Left lung (tissue), 4 donors: ENCODE measurements at regions not wholly inside any gene's neighbourhood (a gene's known extent, or its start where the extent isn't known, plus 50 kb on each side); places are given as distances from the start of the nearest gene placed in this dataset.

ENCODE experiments used
- ATAC-seq: fragments of 200-7000 bp; cut with Tn5 transposase; one replicate; pipeline ENCODE4 v1.9.1; 2020; ENCODE audit warnings: moderate library complexity
- DNase-seq, 4 donors: peaks; one replicate each; pipeline ENCODE4 v3.0.0-alpha.2; 2013 to 2020
- H3K27ac ChIP-seq, 2 donors: fragments of 200-600 bp; sonication (generic) in 1 of 2; one replicate each; pipeline versions ENCODE4 v1.5.0 to v1.8.0; 2020 to 2021
- H3K27me3 ChIP-seq, 2 donors: fragments of 200-600 bp; sonication (generic) in 1 of 2; one replicate each; pipeline versions ENCODE4 v1.5.0 to v1.8.0; 2020 to 2021
- H3K36me3 ChIP-seq, 2 donors: fragments of 200-600 bp; sonication (generic) in 1 of 2; one replicate each; pipeline versions ENCODE4 v1.5.0 to v1.8.0; 2020 to 2021
- H3K4me1 ChIP-seq, 2 donors: fragments of 200-600 bp; one replicate each; pipeline ENCODE4 v1.8.0; 2021
- H3K4me3 ChIP-seq, 2 donors: fragments of 200-600 bp; sonication (generic) in 1 of 2; one replicate each; pipeline versions ENCODE4 v1.5.0 to v1.8.0; 2020 to 2021; ENCODE audit warnings: mild to moderate bottlenecking in 1 of 2
- H3K9me3 ChIP-seq, 2 donors: fragments of 200-600 bp; sonication (generic) in 1 of 2; one replicate each; pipeline versions ENCODE4 v1.5.0 to v1.8.0; 2020 to 2021
- intact Hi-C, 2 donors: fragments of 100-400 bp; cut with DNase I; formaldehyde crosslinking; loops; one replicate each; pipeline versions ENCODE4 v1.11.2 to v1.14.2; 2022
- TF ChIP-seq, protein P1 (sequence below), 2 donors: fragments of 200-600 bp; sonication (generic) in 1 of 2; IDR thresholded peaks; one replicate each; pipeline versions ENCODE4 v1.5.0 to v1.8.0; 2021; ENCODE audit warnings: antibody characterized with exemption in 2 of 2
- donor health status: DM: no; HTN: yes; CAD: no.
- donor health status: DM: no; HTN: no; CAD: no.

GRCh38 chr1:55285834-55286233 lies 70.7 kb upstream of the USP24 start:
- Histone ChIP-seq H3K4me3 (no peak overlapping the region), H3K9me3 (no peaks in the 10 kb centered on the region), H3K36me3 (no peaks in the 10 kb centered on the region), H3K27ac (no peak overlapping the region), H3K27me3 (no peaks in the 10 kb centered on the region), H3K4me1 (no peaks in the 10 kb centered on the region)
- ATAC-seq = no peak
- TF ChIP-seq, protein P1, sequence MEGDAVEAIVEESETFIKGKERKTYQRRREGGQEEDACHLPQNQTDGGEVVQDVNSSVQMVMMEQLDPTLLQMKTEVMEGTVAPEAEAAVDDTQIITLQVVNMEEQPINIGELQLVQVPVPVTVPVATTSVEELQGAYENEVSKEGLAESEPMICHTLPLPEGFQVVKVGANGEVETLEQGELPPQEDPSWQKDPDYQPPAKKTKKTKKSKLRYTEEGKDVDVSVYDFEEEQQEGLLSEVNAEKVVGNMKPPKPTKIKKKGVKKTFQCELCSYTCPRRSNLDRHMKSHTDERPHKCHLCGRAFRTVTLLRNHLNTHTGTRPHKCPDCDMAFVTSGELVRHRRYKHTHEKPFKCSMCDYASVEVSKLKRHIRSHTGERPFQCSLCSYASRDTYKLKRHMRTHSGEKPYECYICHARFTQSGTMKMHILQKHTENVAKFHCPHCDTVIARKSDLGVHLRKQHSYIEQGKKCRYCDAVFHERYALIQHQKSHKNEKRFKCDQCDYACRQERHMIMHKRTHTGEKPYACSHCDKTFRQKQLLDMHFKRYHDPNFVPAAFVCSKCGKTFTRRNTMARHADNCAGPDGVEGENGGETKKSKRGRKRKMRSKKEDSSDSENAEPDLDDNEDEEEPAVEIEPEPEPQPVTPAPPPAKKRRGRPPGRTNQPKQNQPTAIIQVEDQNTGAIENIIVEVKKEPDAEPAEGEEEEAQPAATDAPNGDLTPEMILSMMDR (IDR thresholded peaks at IDR 0.05) = no peak
- intact Hi-C loops = loop anchor here in 1 of 2 donors (5.0 to 10.0 kb wide), 2 partner anchors 51 to 1299 kb away; no protein-coding TSS in a partner anchor
- no peak for DNase-seq

- Histone ChIP-seq H3K36me3 (no peaks in the 10 kb centered on the region), H3K4me3 (no peak overlapping the region), H3K9me3 (no peaks in the 10 kb centered on the region), H3K4me1 (no peaks in the 10 kb centered on the region), H3K27ac (no peak overlapping the region), H3K27me3 (no peaks in the 10 kb centered on the region)
- intact Hi-C loops = loop anchor here in 1 of 2 donors (5.0 to 10.0 kb wide), 2 partner anchors 52 to 1300 kb away; no protein-coding TSS in a partner anchor
- TF ChIP-seq, protein P1 (IDR thresholded peaks at IDR 0.05) = peak; percentile 45 to 63
- DNase-seq (peak in 2 of 4 donors; percentile 51 to 70), ATAC-seq (peak; percentile 73)
Observed at GRCh38 chr1:55284856-55285255, 69.7 kb upstream of the USP24 start.

DNA sequence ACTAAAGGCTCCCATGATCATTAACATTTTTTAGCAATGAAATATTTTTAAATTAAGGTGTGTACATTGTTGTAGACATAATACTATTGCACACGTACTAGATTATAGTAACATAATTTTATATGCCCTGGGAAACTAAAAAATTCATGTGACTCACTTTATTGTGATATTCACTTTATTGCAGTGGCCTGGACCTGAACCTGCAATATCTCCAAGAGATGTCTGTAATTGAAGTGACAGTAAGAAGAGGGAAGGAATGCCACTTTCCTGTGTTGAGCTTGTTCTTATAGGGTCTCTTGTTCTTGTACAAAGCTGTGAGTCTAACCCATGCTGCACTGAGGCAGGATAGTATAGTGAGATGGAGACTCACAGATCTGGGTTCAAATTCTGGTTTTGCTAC lies 66.9 kb upstream of the USP24 start:
- H3K27ac ChIP-seq = no peak overlapping the region
- TF ChIP-seq, protein P1 (IDR thresholded peaks at IDR 0.05) = no peak
- H3K36me3 ChIP-seq = no peaks in the 10 kb centered on the region
- no peaks in the 10 kb centered on the region for H3K4me1 ChIP-seq
- DNase-seq (no peak), ATAC-seq (no peak)
- intact Hi-C loops = loop anchor here in 1 of 2 donors (10.0 kb wide), 1 partner anchor 1303 kb away; no protein-coding TSS in a partner anchor
- H3K27me3 ChIP-seq = no peaks in the 10 kb centered on the region
- H3K4me3 ChIP-seq = no peak overlapping the region
- no peaks in the 10 kb centered on the region for H3K9me3 ChIP-seq

DNA sequence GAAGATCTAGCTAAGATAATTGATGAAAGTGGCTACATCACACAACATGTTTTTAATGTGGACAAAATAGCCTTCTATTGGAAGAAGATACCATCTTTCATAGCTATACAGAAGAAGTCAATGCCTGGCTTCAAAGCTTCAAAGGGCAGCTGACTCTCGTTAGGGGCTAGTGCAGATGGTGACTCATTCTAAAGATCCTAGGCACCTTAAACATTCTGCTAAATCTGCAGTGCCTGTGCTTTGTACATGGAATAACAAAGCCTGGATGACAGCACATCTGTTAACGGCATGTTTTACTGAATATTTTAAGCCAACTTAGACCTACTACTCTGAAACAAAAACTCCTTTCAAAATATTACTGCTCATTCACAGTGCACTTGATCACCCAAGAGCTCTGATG lies 65.6 kb upstream of the USP24 start:
- Histone ChIP-seq H3K27me3 (no peaks in the 10 kb centered on the region), H3K36me3 (no peaks in the 10 kb centered on the region), H3K4me1 (no peaks in the 10 kb centered on the region), H3K9me3 (no peaks in the 10 kb centered on the region), H3K27ac (no peak overlapping the region), H3K4me3 (no peak overlapping the region)
- DNase-seq (no peak), ATAC-seq (no peak)
- TF ChIP-seq, protein P1 (IDR thresholded peaks at IDR 0.05) = no peak
- intact Hi-C loops = loop anchor here in 1 of 2 donors (10.0 kb wide), 1 partner anchor 1304 kb away; no protein-coding TSS in a partner anchor

DNA sequence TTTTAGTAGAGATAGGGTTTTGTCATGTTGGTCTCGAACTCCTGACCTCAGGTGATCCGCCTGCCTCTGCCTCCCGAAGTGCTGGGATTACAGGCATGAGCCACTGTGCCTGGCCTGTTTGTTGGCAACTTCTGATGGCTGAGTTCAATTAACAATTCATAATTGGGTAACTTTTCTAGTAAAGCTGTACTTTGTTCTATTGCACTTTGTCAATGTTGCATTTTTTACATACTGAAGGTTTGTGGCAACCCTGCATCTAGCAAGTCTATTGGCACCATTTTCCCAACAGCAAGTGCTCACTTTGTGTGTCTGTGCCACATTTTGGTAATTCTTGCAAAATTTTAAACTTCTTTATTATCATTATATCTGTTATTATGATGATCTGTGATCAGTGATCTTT lies 64.5 kb upstream of the USP24 start:
- Histone ChIP-seq H3K36me3 (no peaks in the 10 kb centered on the region), H3K9me3 (no peaks in the 10 kb centered on the region), H3K27me3 (no peaks in the 10 kb centered on the region), H3K4me3 (no peak overlapping the region), H3K4me1 (no peaks in the 10 kb centered on the region), H3K27ac (no peak overlapping the region)
- TF ChIP-seq, protein P1 (IDR thresholded peaks at IDR 0.05) = no peak
- ATAC-seq (no peak), DNase-seq (no peak)
- intact Hi-C loops = loop anchor here (5.0 to 10.0 kb wide), 3 partner anchors 137 to 1305 kb away; no protein-coding TSS in a partner anchor
